Esophagus squamous epithelium (tissue), 4 donors: ENCODE measurements at regions not wholly inside any gene's neighbourhood (a gene's known extent, or its start where the extent isn't known, plus 50 kb on each side); places are given as distances from the start of the nearest gene placed in this dataset.

ENCODE experiments used
- CTCF ChIP-seq, 6 experiments: fragments of 450-650 bp in 4 of 6; fragments of 200-600 bp in 2 of 6; sonication (generic) in 2 of 6; IDR thresholded peaks; one replicate each; pipeline ENCODE4 v1.5.1; 2016 to 2019; ENCODE audit warnings: antibody characterized with exemption in 6 of 6, mild to moderate bottlenecking in 4 of 6, moderate library complexity in 4 of 6
- POLR2A ChIP-seq, 4 donors: fragments of 450-650 bp; IDR thresholded peaks; one replicate each; pipeline ENCODE4 v1.6.1; 2017; ENCODE audit warnings: antibody characterized with exemption in 4 of 4, mild to moderate bottlenecking in 4 of 4, moderate library complexity in 3 of 4

- TF ChIP-seq CTCF (IDR thresholded peaks at IDR 0.05) (no peak), POLR2A (IDR thresholded peaks at IDR 0.05) (no peak)
Measured at GRCh38 chr16:66049865-66050264, 316.6 kb upstream of the CDH5 start.
